Fibroblast of lung (primary cell): ENCODE measurements at regions not wholly inside any gene's neighbourhood (a gene's known extent, or its start where the extent isn't known, plus 50 kb on each side); places are given as distances from the start of the nearest gene placed in this dataset.
"Not testable (repeated sequence)": the region's sequence is repeated elsewhere in the genome, so short reads cannot be mapped to it uniquely, and the experiment has no call there.

Source experiments
- CTCF ChIP-seq, 2 donors: IDR thresholded peaks in 1 of 2; conservative IDR thresholded peaks in 1 of 2; 1 replicate in 1 of 2; 2 replicates in 1 of 2; pipeline ENCODE4 v1.5.1; 2011 to 2012; ENCODE audit warnings: low read length in 2 of 2, control low read depth in 1 of 2, inconsistent platforms in 1 of 2, low read depth in 1 of 2, mild to moderate bottlenecking in 1 of 2
- EZH2 ChIP-seq: IDR thresholded peaks from 2 replicates; pipeline ENCODE4 v1.5.1; 2012; ENCODE audit warnings: low read length, control low read depth, mild to moderate bottlenecking; ENCODE audit errors: missing control alignments

- TF ChIP-seq CTCF (conservative IDR thresholded peaks at IDR 0.05 in 1 of 2, IDR thresholded peaks at IDR 0.05 in 1 of 2; ENCODE audit: low read depth in 1 of 2, low read length in 2 of 2); EZH2: not testable (repeated sequence)
Measured at GRCh38 chr6:84587202-84587940, 177.0 kb downstream of the TBX18 start.
